GM12873 (cell line): ENCODE measurements at regions not wholly inside any gene's neighbourhood (a gene's known extent, or its start where the extent isn't known, plus 50 kb on each side); places are given as distances from the start of the nearest gene placed in this dataset.

Experiments
- CTCF ChIP-seq: IDR thresholded peaks from 2 replicates; pipeline ENCODE4 v1.5.1; 2012; ENCODE audit warnings: low read depth, mild to moderate bottlenecking, moderate library complexity, low read length, control low read depth; ENCODE audit not compliant: insufficient read depth; ENCODE audit errors: missing control alignments

GRCh38 chr6:104640150-104640700 is 219.5 kb downstream of the HACE1 start:
- no peak for TF ChIP-seq CTCF

- no peak for TF ChIP-seq CTCF
These were observed 220.1 kb downstream of the HACE1 start for GRCh38 chr6:104639668-104640067.

GRCh38 chr6:104638841-104639290 is 220.9 kb downstream of the HACE1 start:
- TF ChIP-seq CTCF = no peak

GRCh38 chr6:104633125-104633524 is 226.6 kb downstream of the HACE1 start:
- TF ChIP-seq CTCF = no peak

GRCh38 chr6:104632588-104632987 is 227.1 kb downstream of the HACE1 start:
- TF ChIP-seq CTCF = no peak

GRCh38 chr6:104630955-104631354 is 228.8 kb downstream of the HACE1 start:
- TF ChIP-seq CTCF = no peak

- TF ChIP-seq CTCF = no peak
These were observed 229.2 kb downstream of the HACE1 start for GRCh38 chr6:104630522-104630921.
